Endothelial cell (in vitro differentiated cells): ENCODE measurements at regions not wholly inside any gene's neighbourhood (a gene's known extent, or its start where the extent isn't known, plus 50 kb on each side); places are given as distances from the start of the nearest gene placed in this dataset.

ENCODE experiments used
- DNase-seq: peaks from one replicate; pipeline ENCODE4 v3.0.0; 2021; ENCODE audit warnings: low spot score
- H3K27ac Mint-ChIP-seq: one replicate; pipeline ENCODE4 v1.8.0; 2021; ENCODE audit warnings: mixed read lengths, inconsistent platforms; ENCODE audit not compliant: unreplicated experiment
- H3K27me3 Mint-ChIP-seq: one replicate; pipeline ENCODE4 v1.8.0; 2021; ENCODE audit warnings: mild to moderate bottlenecking, moderate library complexity, mixed read lengths, inconsistent platforms; ENCODE audit not compliant: unreplicated experiment
- H3K36me3 Mint-ChIP-seq: one replicate; pipeline ENCODE4 v1.8.0; 2021; ENCODE audit warnings: mild to moderate bottlenecking, low read depth, mixed read lengths, inconsistent platforms; ENCODE audit not compliant: unreplicated experiment
- H3K4me1 Mint-ChIP-seq: one replicate; pipeline ENCODE4 v1.8.0; 2021; ENCODE audit warnings: mild to moderate bottlenecking, mixed read lengths, inconsistent platforms; ENCODE audit not compliant: unreplicated experiment
- H3K4me3 Mint-ChIP-seq: one replicate; pipeline ENCODE4 v1.8.0; 2021; ENCODE audit warnings: mild to moderate bottlenecking, mixed read lengths, inconsistent platforms; ENCODE audit not compliant: unreplicated experiment
- H3K9me3 Mint-ChIP-seq: one replicate; pipeline ENCODE4 v1.8.0; 2021; ENCODE audit warnings: mixed read lengths, inconsistent platforms; ENCODE audit not compliant: unreplicated experiment
- CTCF ChIP-seq: fragments of 200-600 bp; sonication (generic); IDR thresholded peaks from one replicate; pipeline ENCODE4 v1.5.0; 2021; ENCODE audit warnings: antibody characterized with exemption; ENCODE audit not compliant: unreplicated experiment

GRCh38 chr15:96582473-96582872, 252.0 kb downstream of the NR2F2 start:
- no peak overlapping the region for H3K27ac Mint-ChIP-seq
- H3K4me1 Mint-ChIP-seq, result no peaks in the 10 kb centered on the region
- H3K9me3 Mint-ChIP-seq, result no peaks in the 10 kb centered on the region
- no peaks in the 10 kb centered on the region for H3K36me3 Mint-ChIP-seq
- TF ChIP-seq CTCF, result no peak
- H3K27me3 Mint-ChIP-seq, result no peaks in the 10 kb centered on the region
- no peak overlapping the region for H3K4me3 Mint-ChIP-seq
- no peak for DNase-seq

- no peaks in the 10 kb centered on the region for H3K27me3 Mint-ChIP-seq
- H3K9me3 Mint-ChIP-seq, result no peaks in the 10 kb centered on the region
- H3K4me3 Mint-ChIP-seq, result no peak overlapping the region
- TF ChIP-seq CTCF, result no peak
- H3K27ac Mint-ChIP-seq, result no peak overlapping the region
- no peak for DNase-seq
- H3K36me3 Mint-ChIP-seq, result no peaks in the 10 kb centered on the region
- no peaks in the 10 kb centered on the region for H3K4me1 Mint-ChIP-seq
Measured at GRCh38 chr15:96583671-96584070, 253.2 kb downstream of the NR2F2 start.

GRCh38 chr15:96585484-96586386, 255.2 kb downstream of the NR2F2 start:
- TF ChIP-seq CTCF, result no peak
- DNase-seq, result no peak
- H3K36me3 Mint-ChIP-seq, result no peaks in the 10 kb centered on the region
- no peaks in the 10 kb centered on the region for H3K9me3 Mint-ChIP-seq
- H3K27ac Mint-ChIP-seq, result no peak overlapping the region
- no peaks in the 10 kb centered on the region for H3K4me1 Mint-ChIP-seq
- H3K4me3 Mint-ChIP-seq, result no peak overlapping the region
- peaks cover under 1% of the 10 kb centered on the region for H3K27me3 Mint-ChIP-seq

- no peaks in the 10 kb centered on the region for H3K4me1 Mint-ChIP-seq
Measured at GRCh38 chr15:96586901-96587300, 256.4 kb downstream of the NR2F2 start.

More at GRCh38 chr15:96586901-96587300, 256.4 kb downstream of the NR2F2 start:
- H3K9me3 Mint-ChIP-seq, result no peaks in the 10 kb centered on the region
- H3K27me3 Mint-ChIP-seq, result peaks cover 1% of the 10 kb centered on the region
- no peak overlapping the region for H3K27ac Mint-ChIP-seq
- no peak for TF ChIP-seq CTCF
- no peaks in the 10 kb centered on the region for H3K36me3 Mint-ChIP-seq
- DNase-seq, result no peak
- H3K4me3 Mint-ChIP-seq, result no peak overlapping the region
